ENCODE measurements at regions not wholly inside any gene's neighbourhood (a gene's known extent, or its start where the extent isn't known, plus 50 kb on each side); places are given as distances from the start of the nearest gene placed in this dataset.

- H3K36me3 ChIP-seq (ENCODE audit: control insufficient read depth, insufficient read depth, low read length), result no peaks in the 10 kb centered on the region
- H3K4me3 ChIP-seq (replicated peaks in 1 of 4; ENCODE audit: control extremely low read depth in 1 of 4, insufficient read depth in 1 of 4, low read depth in 3 of 4, low read length in 4 of 4), result no peak overlapping the region
- no peak overlapping the region for H3K27ac ChIP-seq (ENCODE audit: insufficient read depth, low read length)
- H3K79me2 ChIP-seq (ENCODE audit: control insufficient read depth, insufficient read depth, low read length), result no peaks in the 10 kb centered on the region
- no peak overlapping the region for H3K9ac ChIP-seq (ENCODE audit: insufficient read depth, low read length)
- peaks cover 4% of the 10 kb centered on the region for H3K4me1 ChIP-seq (ENCODE audit: control insufficient read depth, extremely low read depth, insufficient read depth, low read length)
- no peaks in the 10 kb centered on the region for H4K20me1 ChIP-seq (ENCODE audit: control insufficient read depth, extremely low read depth, insufficient read depth, low read length)
- H3K4me2 ChIP-seq (ENCODE audit: extremely low read depth, insufficient read depth, low read length), result no peak overlapping the region
- no peaks in the 10 kb centered on the region for H3K9me3 ChIP-seq (ENCODE audit: control insufficient read depth, insufficient read depth, low read depth, low read length)
- TF ChIP-seq CTCF (conservative IDR thresholded peaks at IDR 0.05 in 1 of 2, IDR thresholded peaks at IDR 0.05 in 1 of 2; ENCODE audit: low read depth in 1 of 2, low read length in 2 of 2), result no peak
- no peak for TF ChIP-seq EZH2 (IDR thresholded peaks at IDR 0.05; ENCODE audit: low read length, missing control alignments)
- H3K27me3 ChIP-seq (ENCODE audit: control insufficient read depth, insufficient read depth, low read length), result peaks cover 2% of the 10 kb centered on the region
- peak in 1 of 2 donors; percentile 34 for DNase-seq (ENCODE audit: low read depth in 2 of 2)
- H2AFZ ChIP-seq (ENCODE audit: low read length), result no peak overlapping the region
Observed at GRCh38 chr20:1845163-1845523, 50.1 kb upstream of the SIRPA start.

- no peak overlapping the region for H3K27ac ChIP-seq (ENCODE audit: insufficient read depth, low read length)
- DNase-seq (ENCODE audit: low read depth in 2 of 2), result peak; percentile 55 to 85
Observed at GRCh38 chr20:1844325-1845162, 50.7 kb upstream of the SIRPA start.

GRCh38 chr20:1842281-1842680 lies 52.9 kb upstream of the SIRPA start:
- H3K4me3 ChIP-seq (replicated peaks in 1 of 4; ENCODE audit: control extremely low read depth in 1 of 4, insufficient read depth in 1 of 4, low read depth in 3 of 4, low read length in 4 of 4), result no peak overlapping the region
- DNase-seq (ENCODE audit: low read depth in 2 of 2), result no peak
- no peak for TF ChIP-seq CTCF (conservative IDR thresholded peaks at IDR 0.05 in 1 of 2, IDR thresholded peaks at IDR 0.05 in 1 of 2; ENCODE audit: low read depth in 1 of 2, low read length in 2 of 2)
- no peak for TF ChIP-seq EZH2 (IDR thresholded peaks at IDR 0.05; ENCODE audit: low read length, missing control alignments)

More at GRCh38 chr20:1844325-1845162, 50.7 kb upstream of the SIRPA start:
- H3K4me3 ChIP-seq (replicated peaks in 1 of 4; ENCODE audit: control extremely low read depth in 1 of 4, insufficient read depth in 1 of 4, low read depth in 3 of 4, low read length in 4 of 4), result no peak overlapping the region
- no peaks in the 10 kb centered on the region for H3K9me3 ChIP-seq (ENCODE audit: control insufficient read depth, insufficient read depth, low read depth, low read length)
- peaks cover 2% of the 10 kb centered on the region for H3K27me3 ChIP-seq (ENCODE audit: control insufficient read depth, insufficient read depth, low read length)
- peaks cover 4% of the 10 kb centered on the region for H3K4me1 ChIP-seq (ENCODE audit: control insufficient read depth, extremely low read depth, insufficient read depth, low read length)
- no peak overlapping the region for H3K9ac ChIP-seq (ENCODE audit: insufficient read depth, low read length)
- H3K4me2 ChIP-seq (ENCODE audit: extremely low read depth, insufficient read depth, low read length), result no peak overlapping the region
- H3K79me2 ChIP-seq (ENCODE audit: control insufficient read depth, insufficient read depth, low read length), result no peaks in the 10 kb centered on the region
- no peaks in the 10 kb centered on the region for H3K36me3 ChIP-seq (ENCODE audit: control insufficient read depth, insufficient read depth, low read length)
- no peaks in the 10 kb centered on the region for H4K20me1 ChIP-seq (ENCODE audit: control insufficient read depth, extremely low read depth, insufficient read depth, low read length)
- no peak overlapping the region for H2AFZ ChIP-seq (ENCODE audit: low read length)
- no peak for TF ChIP-seq CTCF (conservative IDR thresholded peaks at IDR 0.05 in 1 of 2, IDR thresholded peaks at IDR 0.05 in 1 of 2; ENCODE audit: low read depth in 1 of 2, low read length in 2 of 2)
- TF ChIP-seq EZH2 (IDR thresholded peaks at IDR 0.05; ENCODE audit: low read length, missing control alignments), result no peak

More at GRCh38 chr20:1842281-1842680, 52.9 kb upstream of the SIRPA start:
- Histone ChIP-seq H3K27me3 (ENCODE audit: control insufficient read depth, insufficient read depth, low read length) (no peaks in the 10 kb centered on the region), H3K79me2 (ENCODE audit: control insufficient read depth, insufficient read depth, low read length) (no peaks in the 10 kb centered on the region), H3K9me3 (ENCODE audit: control insufficient read depth, insufficient read depth, low read depth, low read length) (no peaks in the 10 kb centered on the region), H4K20me1 (ENCODE audit: control insufficient read depth, extremely low read depth, insufficient read depth, low read length) (no peaks in the 10 kb centered on the region), H2AFZ (ENCODE audit: low read length) (no peak overlapping the region), H3K4me1 (ENCODE audit: control insufficient read depth, extremely low read depth, insufficient read depth, low read length) (peaks cover 4% of the 10 kb centered on the region), H3K36me3 (ENCODE audit: control insufficient read depth, insufficient read depth, low read length) (no peaks in the 10 kb centered on the region), H3K9ac (ENCODE audit: insufficient read depth, low read length) (no peak overlapping the region), H3K27ac (ENCODE audit: insufficient read depth, low read length) (no peak overlapping the region), H3K4me2 (ENCODE audit: extremely low read depth, insufficient read depth, low read length) (no peak overlapping the region)

All from fibroblast of lung (primary cell).